Chondrocyte (in vitro differentiated cells): ENCODE measurements at regions not wholly inside any gene's neighbourhood (a gene's known extent, or its start where the extent isn't known, plus 50 kb on each side); places are given as distances from the start of the nearest gene placed in this dataset.

ENCODE experiments used
- DNase-seq: peaks from one replicate; pipeline ENCODE4 v3.0.0; 2021; ENCODE audit warnings: mixed read lengths, low spot score
- H3K27ac Mint-ChIP-seq: one replicate; pipeline ENCODE4 v1.8.0; 2021; ENCODE audit warnings: mild to moderate bottlenecking, moderate library complexity, mixed read lengths; ENCODE audit not compliant: unreplicated experiment
- H3K27me3 Mint-ChIP-seq: 2 replicates; pipeline ENCODE4 v1.8.0; 2021; ENCODE audit warnings: low read depth, mixed read lengths
- H3K36me3 Mint-ChIP-seq: 2 replicates; pipeline ENCODE4 v1.8.0; 2021; ENCODE audit warnings: low read depth, mixed read lengths
- H3K4me1 Mint-ChIP-seq: 2 replicates; pipeline ENCODE4 v1.8.0; 2021; ENCODE audit warnings: low read depth, mild to moderate bottlenecking, mixed read lengths
- H3K4me3 Mint-ChIP-seq: one replicate; pipeline ENCODE4 v1.8.0; 2021; ENCODE audit warnings: mild to moderate bottlenecking, moderate library complexity, mixed read lengths; ENCODE audit not compliant: unreplicated experiment
- H3K9me3 Mint-ChIP-seq: 2 replicates; pipeline ENCODE4 v1.8.0; 2021; ENCODE audit warnings: low read depth, mixed read lengths
- TF ChIP-seq, protein P1 (sequence below): fragments of 200-600 bp; sonication (generic); IDR thresholded peaks from 2 replicates; pipeline ENCODE4 v1.5.0; 2021; ENCODE audit warnings: antibody characterized with exemption, mild to moderate bottlenecking, moderate library complexity

GRCh38 chr10:123306290-123306689 is 152.1 kb downstream of the BUB3 start:
- H3K27me3 Mint-ChIP-seq, result no peaks in the 10 kb centered on the region
- H3K27ac Mint-ChIP-seq, result no peak overlapping the region
- no peak overlapping the region for H3K4me3 Mint-ChIP-seq

GRCh38 chr10:123309731-123310130 is 155.5 kb downstream of the BUB3 start:
- Mint-ChIP-seq H3K4me1 (peaks cover 5% of the 10 kb centered on the region), H3K9me3 (no peaks in the 10 kb centered on the region), H3K27me3 (no peaks in the 10 kb centered on the region), H3K27ac (no peak overlapping the region), H3K36me3 (no peaks in the 10 kb centered on the region), H3K4me3 (no peak overlapping the region)
- TF ChIP-seq, protein P1, sequence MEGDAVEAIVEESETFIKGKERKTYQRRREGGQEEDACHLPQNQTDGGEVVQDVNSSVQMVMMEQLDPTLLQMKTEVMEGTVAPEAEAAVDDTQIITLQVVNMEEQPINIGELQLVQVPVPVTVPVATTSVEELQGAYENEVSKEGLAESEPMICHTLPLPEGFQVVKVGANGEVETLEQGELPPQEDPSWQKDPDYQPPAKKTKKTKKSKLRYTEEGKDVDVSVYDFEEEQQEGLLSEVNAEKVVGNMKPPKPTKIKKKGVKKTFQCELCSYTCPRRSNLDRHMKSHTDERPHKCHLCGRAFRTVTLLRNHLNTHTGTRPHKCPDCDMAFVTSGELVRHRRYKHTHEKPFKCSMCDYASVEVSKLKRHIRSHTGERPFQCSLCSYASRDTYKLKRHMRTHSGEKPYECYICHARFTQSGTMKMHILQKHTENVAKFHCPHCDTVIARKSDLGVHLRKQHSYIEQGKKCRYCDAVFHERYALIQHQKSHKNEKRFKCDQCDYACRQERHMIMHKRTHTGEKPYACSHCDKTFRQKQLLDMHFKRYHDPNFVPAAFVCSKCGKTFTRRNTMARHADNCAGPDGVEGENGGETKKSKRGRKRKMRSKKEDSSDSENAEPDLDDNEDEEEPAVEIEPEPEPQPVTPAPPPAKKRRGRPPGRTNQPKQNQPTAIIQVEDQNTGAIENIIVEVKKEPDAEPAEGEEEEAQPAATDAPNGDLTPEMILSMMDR, result no peak
- DNase-seq, result no peak

More at GRCh38 chr10:123306290-123306689, 152.1 kb downstream of the BUB3 start:
- TF ChIP-seq, protein P1, result no peak
- H3K9me3 Mint-ChIP-seq, result peaks cover 3% of the 10 kb centered on the region
- H3K36me3 Mint-ChIP-seq, result no peaks in the 10 kb centered on the region
- DNase-seq, result no peak
- H3K4me1 Mint-ChIP-seq, result peaks cover 12% of the 10 kb centered on the region

DNA sequence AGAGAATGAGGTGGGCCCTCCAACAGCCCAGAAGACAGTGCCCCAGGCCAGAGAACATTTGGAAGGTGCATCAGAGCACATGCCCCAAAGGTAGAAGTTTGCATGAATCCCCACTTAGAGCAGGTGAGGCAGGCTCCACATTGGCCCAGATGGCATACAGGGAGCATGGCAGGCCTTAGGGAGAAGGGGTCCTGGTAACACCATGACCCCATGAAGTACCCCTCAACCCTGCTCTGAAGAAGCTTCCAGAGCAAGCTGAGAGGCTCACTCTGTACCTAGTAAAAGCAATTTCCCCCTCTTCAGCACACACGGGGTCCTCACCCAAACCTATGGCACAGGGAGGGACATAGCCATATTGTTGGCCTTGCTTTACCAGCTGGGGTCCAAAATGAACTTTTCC is 162.6 kb downstream of the BUB3 start:
- Mint-ChIP-seq H3K27ac (no peak overlapping the region), H3K36me3 (no peaks in the 10 kb centered on the region), H3K4me1 (no peaks in the 10 kb centered on the region), H3K4me3 (no peak overlapping the region), H3K27me3 (no peaks in the 10 kb centered on the region), H3K9me3 (no peaks in the 10 kb centered on the region)
- TF ChIP-seq, protein P1, result no peak
- DNase-seq, result no peak

DNA sequence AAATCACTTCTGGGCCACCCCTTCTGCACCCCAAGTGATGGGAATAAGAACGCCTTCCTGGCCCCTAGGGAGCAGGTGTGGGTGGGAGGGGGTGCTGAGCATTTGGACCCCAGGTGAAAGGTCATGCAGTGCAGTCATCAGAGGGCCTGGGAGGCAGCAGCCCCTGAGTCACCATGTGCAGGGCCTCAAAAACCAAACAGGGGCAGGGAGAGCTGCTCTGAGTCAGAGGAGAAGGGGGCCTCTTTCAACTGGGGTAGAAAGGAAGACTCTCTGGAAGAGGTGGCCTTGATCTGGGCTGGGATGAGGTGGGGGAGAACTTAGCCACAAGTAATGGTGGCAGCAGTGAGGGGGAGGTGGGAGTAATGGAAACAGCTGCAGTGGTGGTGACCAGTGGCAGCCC is 164.3 kb downstream of the BUB3 start:
- H3K9me3 Mint-ChIP-seq, result no peaks in the 10 kb centered on the region
- no peaks in the 10 kb centered on the region for H3K36me3 Mint-ChIP-seq
- no peak overlapping the region for H3K4me3 Mint-ChIP-seq
- no peaks in the 10 kb centered on the region for H3K27me3 Mint-ChIP-seq
- no peaks in the 10 kb centered on the region for H3K4me1 Mint-ChIP-seq
- TF ChIP-seq, protein P1, result no peak
- no peak for DNase-seq
- no peak overlapping the region for H3K27ac Mint-ChIP-seq

DNA sequence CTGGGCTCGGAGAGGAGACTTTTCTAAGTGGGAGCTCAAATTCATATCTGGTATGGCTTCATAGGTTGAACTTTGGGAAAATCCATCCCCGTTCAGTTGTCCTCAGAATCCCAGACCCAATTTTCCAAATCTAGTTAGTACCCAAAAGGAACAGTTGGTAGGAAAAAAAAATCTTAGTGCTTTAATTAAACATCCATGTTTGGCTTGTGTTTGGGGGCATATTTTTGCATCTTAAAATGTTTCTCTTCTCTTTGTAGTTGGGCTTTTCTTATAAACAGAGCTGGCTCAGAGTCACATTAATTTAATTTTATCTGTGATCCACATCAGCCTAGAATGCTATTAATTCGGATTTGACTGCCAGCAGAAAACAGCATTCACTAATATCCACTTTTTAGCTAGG is 165.9 kb downstream of the BUB3 start:
- no peak for DNase-seq
- Mint-ChIP-seq H3K27me3 (no peaks in the 10 kb centered on the region), H3K4me1 (no peaks in the 10 kb centered on the region), H3K4me3 (no peak overlapping the region), H3K36me3 (no peaks in the 10 kb centered on the region), H3K27ac (no peak overlapping the region), H3K9me3 (no peaks in the 10 kb centered on the region)
- TF ChIP-seq, protein P1, result no peak
